Activated CD8-positive, alpha-beta memory T cell treated with anti-CD3 and anti-CD28 coated beads, Interleukin-2, amount 10 ng/mL, durations not matched to agents 7 days and 5 days (primary cell): ENCODE measurements at regions not wholly inside any gene's neighbourhood (a gene's known extent, or its start where the extent isn't known, plus 50 kb on each side); places are given as distances from the start of the nearest gene placed in this dataset.
A peak's percentile ranks its signal among the peaks of the same experiment; 100 is the strongest.

Experiments used
- ATAC-seq: fragments of 150-1000 bp; cut with Tn5 transposase; one replicate; pipeline ENCODE4 v1.10.0; 2021; ENCODE audit warnings: moderate library complexity
- CTCF ChIA-PET: fragments of 350-600 bp; sonication (Branson Sonifier 250); formaldehyde crosslinking; loops from one replicate; lab custom pipeline; 2021; ENCODE audit warnings: antibody characterized with exemption; lab: Charles Lee
- DNase-seq: peaks from one replicate; pipeline ENCODE4 v3.0.0-alpha.2; 2020
- H3K27ac Mint-ChIP-seq: one replicate; pipeline ENCODE4 v1.8.0; 2021; ENCODE audit warnings: mild to moderate bottlenecking, mixed read lengths
- H3K27me3 Mint-ChIP-seq: one replicate; pipeline ENCODE4 v1.8.0; 2021; ENCODE audit warnings: mixed read lengths
- H3K36me3 Mint-ChIP-seq: one replicate; pipeline ENCODE4 v1.8.0; 2021; ENCODE audit warnings: mild to moderate bottlenecking, mixed read lengths
- H3K4me1 Mint-ChIP-seq: one replicate; pipeline ENCODE4 v1.8.0; 2021; ENCODE audit warnings: mixed read lengths
- H3K4me3 Mint-ChIP-seq: one replicate; pipeline ENCODE4 v1.8.0; 2021; ENCODE audit warnings: mild to moderate bottlenecking, moderate library complexity, mixed read lengths
- H3K9me3 Mint-ChIP-seq: one replicate; pipeline ENCODE4 v1.8.0; 2022; ENCODE audit warnings: low read depth, mixed read lengths

GRCh38 chr7:114755856-114756255, 166.0 kb upstream of the MDFIC start:
- Mint-ChIP-seq H3K4me3 (no peak overlapping the region), H3K9me3 (no peaks in the 10 kb centered on the region), H3K4me1 (peaks cover 8% of the 10 kb centered on the region), H3K27me3 (no peaks in the 10 kb centered on the region), H3K36me3 (no peaks in the 10 kb centered on the region), H3K27ac (no peak overlapping the region)
- no peak for DNase-seq
- CTCF ChIA-PET, result no interaction called here
- no peak for ATAC-seq

- DNase-seq (no peak), ATAC-seq (no peak)
- H3K9me3 Mint-ChIP-seq, result no peaks in the 10 kb centered on the region
- H3K4me3 Mint-ChIP-seq, result no peak overlapping the region
- H3K36me3 Mint-ChIP-seq, result no peaks in the 10 kb centered on the region
- H3K27ac Mint-ChIP-seq, result no peak overlapping the region
- no peaks in the 10 kb centered on the region for H3K4me1 Mint-ChIP-seq
- CTCF ChIA-PET, result no interaction called here
- H3K27me3 Mint-ChIP-seq, result no peaks in the 10 kb centered on the region
Observed at GRCh38 chr7:114758661-114759227, 163.2 kb upstream of the MDFIC start.

GRCh38 chr7:114759347-114760062, 162.4 kb upstream of the MDFIC start:
- Mint-ChIP-seq H3K27me3 (no peaks in the 10 kb centered on the region), H3K27ac (no peak overlapping the region), H3K4me3 (no peak overlapping the region), H3K36me3 (no peaks in the 10 kb centered on the region), H3K9me3 (no peaks in the 10 kb centered on the region), H3K4me1 (no peaks in the 10 kb centered on the region)
- no peak for DNase-seq
- CTCF ChIA-PET, result no interaction called here
- ATAC-seq, result no peak

GRCh38 chr7:114760477-114760876, 161.4 kb upstream of the MDFIC start:
- CTCF ChIA-PET, result no interaction called here
- Mint-ChIP-seq H3K27ac (no peak overlapping the region), H3K36me3 (no peaks in the 10 kb centered on the region), H3K9me3 (no peaks in the 10 kb centered on the region), H3K4me3 (no peak overlapping the region), H3K4me1 (no peaks in the 10 kb centered on the region), H3K27me3 (no peaks in the 10 kb centered on the region)
- ATAC-seq, result no peak
- no peak for DNase-seq

- Mint-ChIP-seq H3K27ac (no peak overlapping the region), H3K36me3 (no peaks in the 10 kb centered on the region), H3K4me1 (no peaks in the 10 kb centered on the region), H3K27me3 (no peaks in the 10 kb centered on the region), H3K4me3 (no peak overlapping the region), H3K9me3 (no peaks in the 10 kb centered on the region)
- ATAC-seq, result no peak
- no peak for DNase-seq
- CTCF ChIA-PET, result no interaction called here
Observed at GRCh38 chr7:114761973-114762372, 159.9 kb upstream of the MDFIC start.

GRCh38 chr7:114765331-114766040, 156.4 kb upstream of the MDFIC start:
- Mint-ChIP-seq H3K4me1 (no peaks in the 10 kb centered on the region), H3K4me3 (no peak overlapping the region), H3K36me3 (no peaks in the 10 kb centered on the region), H3K27ac (no peak overlapping the region), H3K27me3 (peaks cover 6% of the 10 kb centered on the region), H3K9me3 (no peaks in the 10 kb centered on the region)
- ATAC-seq (no peak), DNase-seq (no peak)
- CTCF ChIA-PET, result no interaction called here

- CTCF ChIA-PET, result no interaction called here
- Mint-ChIP-seq H3K4me3 (no peak overlapping the region), H3K27me3 (peaks cover 6% of the 10 kb centered on the region), H3K36me3 (no peaks in the 10 kb centered on the region), H3K9me3 (no peaks in the 10 kb centered on the region), H3K4me1 (no peaks in the 10 kb centered on the region), H3K27ac (no peak overlapping the region)
- no peak for DNase-seq
- ATAC-seq, result no peak
Observed at GRCh38 chr7:114766041-114766356, 155.9 kb upstream of the MDFIC start.

- Mint-ChIP-seq H3K9me3 (no peaks in the 10 kb centered on the region), H3K36me3 (no peaks in the 10 kb centered on the region), H3K4me1 (no peaks in the 10 kb centered on the region), H3K4me3 (no peak overlapping the region), H3K27ac (no peak overlapping the region), H3K27me3 (no peaks in the 10 kb centered on the region)
- CTCF ChIA-PET, result no interaction called here
- DNase-seq (no peak), ATAC-seq (no peak)
Observed at GRCh38 chr7:114777288-114777687, 144.6 kb upstream of the MDFIC start.

- H3K27me3 Mint-ChIP-seq, result no peaks in the 10 kb centered on the region
- no peak overlapping the region for H3K27ac Mint-ChIP-seq
Observed at GRCh38 chr7:114783508-114783907, 138.4 kb upstream of the MDFIC start.

GRCh38 chr7:114784177-114784576, 137.7 kb upstream of the MDFIC start:
- H3K4me1 Mint-ChIP-seq, result peaks cover 35% of the 10 kb centered on the region
- H3K27me3 Mint-ChIP-seq, result no peaks in the 10 kb centered on the region
- DNase-seq (no peak), ATAC-seq (no peak)
- CTCF ChIA-PET, result interaction anchor here (0.9 kb wide), 1 partner anchor 9 kb away, joined by 3 read pairs; no protein-coding TSS in a partner anchor
- H3K4me3 Mint-ChIP-seq, result no peak overlapping the region
- H3K27ac Mint-ChIP-seq, result no peak overlapping the region
- no peaks in the 10 kb centered on the region for H3K9me3 Mint-ChIP-seq
- H3K36me3 Mint-ChIP-seq, result peaks cover 1% of the 10 kb centered on the region

More at GRCh38 chr7:114783508-114783907, 138.4 kb upstream of the MDFIC start:
- H3K9me3 Mint-ChIP-seq, result no peaks in the 10 kb centered on the region
- CTCF ChIA-PET, result no interaction called here
- H3K36me3 Mint-ChIP-seq, result no peaks in the 10 kb centered on the region
- DNase-seq (no peak), ATAC-seq (no peak)
- peak overlapping the region; percentile 49 for H3K4me3 Mint-ChIP-seq
- peaks cover 28% of the 10 kb centered on the region for H3K4me1 Mint-ChIP-seq

GRCh38 chr7:114784746-114785145, 137.1 kb upstream of the MDFIC start:
- Mint-ChIP-seq H3K27ac (no peak overlapping the region), H3K4me3 (no peak overlapping the region)
- CTCF ChIA-PET, result interaction anchor here (0.9 kb wide), 1 partner anchor 10 kb away, joined by 3 read pairs; no protein-coding TSS in a partner anchor

GRCh38 chr7:114785496-114785895, 136.4 kb upstream of the MDFIC start:
- H3K4me1 Mint-ChIP-seq, result peaks cover 37% of the 10 kb centered on the region
- ATAC-seq, result no peak
- no peak overlapping the region for H3K27ac Mint-ChIP-seq

More at GRCh38 chr7:114784746-114785145, 137.1 kb upstream of the MDFIC start:
- H3K27me3 Mint-ChIP-seq, result no peaks in the 10 kb centered on the region
- H3K4me1 Mint-ChIP-seq, result peaks cover 37% of the 10 kb centered on the region
- ATAC-seq (no peak), DNase-seq (no peak)
- peaks cover 3% of the 10 kb centered on the region for H3K36me3 Mint-ChIP-seq
- no peaks in the 10 kb centered on the region for H3K9me3 Mint-ChIP-seq

GRCh38 chr7:114786455-114786854, 135.4 kb upstream of the MDFIC start:
- ATAC-seq, result peak; percentile 62
- Mint-ChIP-seq H3K27me3 (no peaks in the 10 kb centered on the region), H3K27ac (peak overlapping the region; percentile 38), H3K36me3 (peaks cover 3% of the 10 kb centered on the region), H3K9me3 (no peaks in the 10 kb centered on the region), H3K4me1 (peaks cover 37% of the 10 kb centered on the region), H3K4me3 (peak overlapping the region; percentile 56)
- DNase-seq, result peak; percentile 46
- CTCF ChIA-PET, result interaction anchor here (1.2 kb wide), 1 partner anchor 15 kb away, joined by 4 read pairs; no protein-coding TSS in a partner anchor

More at GRCh38 chr7:114785496-114785895, 136.4 kb upstream of the MDFIC start:
- Mint-ChIP-seq H3K36me3 (peaks cover 3% of the 10 kb centered on the region), H3K4me3 (no peak overlapping the region), H3K9me3 (no peaks in the 10 kb centered on the region), H3K27me3 (no peaks in the 10 kb centered on the region)
- CTCF ChIA-PET, result no interaction called here
- no peak for DNase-seq

GRCh38 chr7:114787556-114787955, 134.3 kb upstream of the MDFIC start:
- H3K27ac Mint-ChIP-seq, result no peak overlapping the region
- H3K27me3 Mint-ChIP-seq, result no peaks in the 10 kb centered on the region
- ATAC-seq (no peak), DNase-seq (no peak)
- peaks cover 37% of the 10 kb centered on the region for H3K4me1 Mint-ChIP-seq
- no peak overlapping the region for H3K4me3 Mint-ChIP-seq
- H3K9me3 Mint-ChIP-seq, result no peaks in the 10 kb centered on the region
- H3K36me3 Mint-ChIP-seq, result peaks cover 3% of the 10 kb centered on the region
- CTCF ChIA-PET, result interaction anchor here (1.3 kb wide), 1 partner anchor 9 kb away, joined by 3 read pairs; no protein-coding TSS in a partner anchor
